HepG2 (cell line): ENCODE measurements at regions not wholly inside any gene's neighbourhood (a gene's known extent, or its start where the extent isn't known, plus 50 kb on each side); places are given as distances from the start of the nearest gene placed in this dataset.
"Not testable (repeated sequence)": the region's sequence is repeated elsewhere in the genome, so short reads cannot be mapped to it uniquely, and the experiment has no call there.

Source experiments
- ATAC-seq: fragments of 200-7000 bp; cut with Tn5 transposase; 3 replicates; pipeline ENCODE4 v1.9.1; 2020; ENCODE audit warnings: mild to moderate bottlenecking, moderate library complexity
- BruUV-seq: library from RNA; stranded (reverse); fragments of 400-500 nt; replicated peaks from 2 replicates; lab custom pipeline; 2021; lab: Mats Ljungman, UMichigan
- CTCF ChIA-PET: fragments of 300-600 bp; formaldehyde crosslinking; extraction: SDS; loops from one replicate; lab custom pipeline; 2021; ENCODE audit warnings: low total read pairs, inconsistent platforms, low intra/inter-chr PET ratio; lab: Yijun Ruan, JAX
- POLR2A ChIA-PET: fragments of 350-600 bp; sonication (Branson Sonifier 250); formaldehyde crosslinking; loops from one replicate; lab custom pipeline; 2020; ENCODE audit warnings: antibody characterized with exemption, inconsistent platforms; lab: Yijun Ruan, JAX
- DNase-seq: peaks from one replicate; pipeline ENCODE4 v3.0.0-alpha.2; 2015; ENCODE audit warnings: low spot score
- FAIRE-seq: peaks from 3 replicates; lab custom pipeline; 2011; peaks lifted over from hg19 to GRCh38; lab: Jason Lieb, UNC
- H2AFZ ChIP-seq: one replicate; pipeline ENCODE4 v1.6.1; 2011; ENCODE audit warnings: low read length, inconsistent platforms
- H3K27ac ChIP-seq: fragments of 300-600 bp; 3 replicates; pipeline ENCODE4 v1.8.0; 2011; ENCODE audit warnings: mixed run types, mild to moderate bottlenecking, mixed read lengths, low read length, inconsistent platforms; ENCODE audit not compliant: insufficient read depth; ENCODE audit errors: extremely low read length
- H3K27me3 ChIP-seq, 2 experiments: fragments of 200-600 bp in 1 of 2; 2 replicates in 1 of 2; 3 replicates in 1 of 2; pipeline versions ENCODE4 v1.6.0 to v1.8.0; 2011; ENCODE audit warnings: low read length in 2 of 2, mild to moderate bottlenecking in 2 of 2, moderate library complexity in 2 of 2, inconsistent platforms in 1 of 2; ENCODE audit not compliant: insufficient read depth in 2 of 2, control insufficient read depth in 1 of 2
- H3K36me3 ChIP-seq, 2 experiments: fragments of 200-600 bp in 1 of 2; replicated peaks in 1 of 2; 2 replicates in 1 of 2; 3 replicates in 1 of 2; pipeline versions ENCODE4 v1.5.1 to v1.8.0; 2011; ENCODE audit warnings: low read length in 2 of 2, inconsistent platforms in 1 of 2; ENCODE audit not compliant: insufficient read depth in 2 of 2, control insufficient read depth in 1 of 2
- H3K4me1 ChIP-seq: 2 replicates; pipeline ENCODE4 v1.5.1; 2012; ENCODE audit warnings: low read length, inconsistent platforms; ENCODE audit not compliant: insufficient read depth
- H3K4me2 ChIP-seq: 2 replicates; pipeline ENCODE4 v1.6.0; 2011; ENCODE audit warnings: low read depth, low read length, inconsistent platforms
- H3K4me3 ChIP-seq, 3 experiments: fragments of 200-600 bp in 1 of 3; sonication (generic), shearing (Covaris generic) in 1 of 3; replicated peaks in 1 of 3; 2 replicates each; pipeline ENCODE4 v1.5.1; 2011 to 2016; ENCODE audit warnings: low read length in 3 of 3, inconsistent platforms in 2 of 3, low read depth in 2 of 3, mild to moderate bottlenecking in 2 of 3, control low read depth in 1 of 3, mixed read lengths in 1 of 3; ENCODE audit not compliant: insufficient read depth in 1 of 3
- H3K79me2 ChIP-seq: one replicate; pipeline ENCODE4 v1.6.1; 2011; ENCODE audit warnings: low read length, inconsistent platforms; ENCODE audit not compliant: insufficient read depth
- H3K9ac ChIP-seq: 2 replicates; pipeline ENCODE4 v1.6.0; 2011; ENCODE audit warnings: mild to moderate bottlenecking, low read depth, low read length, inconsistent platforms; ENCODE audit not compliant: insufficient read depth
- H3K9me3 ChIP-seq: 2 replicates; pipeline ENCODE4 v1.5.1; 2012; ENCODE audit warnings: mild to moderate bottlenecking, low read length
- H4K20me1 ChIP-seq: 2 replicates; pipeline ENCODE4 v1.6.0; 2011; ENCODE audit warnings: inconsistent platforms, mild to moderate bottlenecking, low read length, moderate library complexity; ENCODE audit not compliant: insufficient read depth
- ATF7 ChIP-seq, 2 experiments: fragments of 450-650 bp in 1 of 2; sonication (generic) in 1 of 2; formaldehyde crosslinking in 1 of 2; IDR thresholded peaks; 2 replicates each; pipeline versions ENCODE4 v1.4.0 to v1.6.1; 2016 to 2020; ENCODE audit warnings: antibody characterized with exemption in 1 of 2, mild to moderate bottlenecking in 1 of 2, missing genetic modification reagents in 1 of 2
- CREB1 ChIP-seq, 2 experiments: fragments of 450-650 bp in 1 of 2; IDR thresholded peaks; 2 replicates each; pipeline ENCODE4 v1.6.1; 2016 to 2017; ENCODE audit warnings: control low read depth in 1 of 2, mild to moderate bottlenecking in 1 of 2, missing compliant biosample characterization in 1 of 2, missing genetic modification characterization in 1 of 2
- WGBS: methylation state at CpG from one replicate; pipeline ENCODE4 v1.1.6; 2017; ENCODE audit warnings: low lambda C conversion rate; 5-methylcytosine and 5-hydroxymethylcytosine counted together
- in situ Hi-C: cut with HindIII; loops from 2 replicates; pipeline ENCODE4 v1.10.0; 2017; ENCODE audit warnings: low pct_unique_long_range_greater_than_20kb; ENCODE audit not compliant: extremely low pct_ligation_motif_present
- intact Hi-C: fragments of 100-400 bp; cut with micrococcal nuclease; formaldehyde crosslinking; loops from one replicate; pipeline ENCODE4 v1.10.0; 2022; ENCODE audit not compliant: unreplicated experiment

GRCh38 chr2:90047776-90048175, 1356.3 kb downstream of the RPIA start:
- H3K9ac ChIP-seq; H3K4me2 ChIP-seq; CTCF ChIA-PET; BruUV-seq; H3K4me3 ChIP-seq; H3K9me3 ChIP-seq; H4K20me1 ChIP-seq; POLR2A ChIA-PET; H3K4me1 ChIP-seq; DNase-seq; intact Hi-C loops; H3K27me3 ChIP-seq; H3K27ac ChIP-seq; ATAC-seq; H3K79me2 ChIP-seq; H3K36me3 ChIP-seq; H2AFZ ChIP-seq; in situ Hi-C loops; TF ChIP-seq CREB1, ATF7 (CRISPR knock-in tag; IDR thresholded peaks at IDR 0.05): not testable (repeated sequence)
- TF ChIP-seq CREB1 (IDR thresholded peaks at IDR 0.05) (peak; percentile 89), ATF7 (IDR thresholded peaks at IDR 0.05) (peak; percentile 59)
- peak; percentile 49 for FAIRE-seq
- WGBS = 0% methylated on average over 1 of the region's 1 CpG

- H3K27ac ChIP-seq, H2AFZ ChIP-seq, CTCF ChIA-PET, H3K27me3 ChIP-seq, BruUV-seq, POLR2A ChIA-PET, H4K20me1 ChIP-seq, in situ Hi-C loops, H3K4me1 ChIP-seq, H3K9ac ChIP-seq, H3K36me3 ChIP-seq, ATAC-seq, H3K4me2 ChIP-seq, DNase-seq, H3K9me3 ChIP-seq, H3K79me2 ChIP-seq, FAIRE-seq, intact Hi-C loops, H3K4me3 ChIP-seq: not testable (repeated sequence)
Observed at GRCh38 chr2:90052113-90052631, 1360.7 kb downstream of the RPIA start.
